ENCODE measurements at regions not wholly inside any gene's neighbourhood (a gene's known extent, or its start where the extent isn't known, plus 50 kb on each side); places are given as distances from the start of the nearest gene placed in this dataset.

- no peak for TF ChIP-seq CTCF (conservative IDR thresholded peaks at IDR 0.05 in 1 of 2, IDR thresholded peaks at IDR 0.05 in 1 of 2; ENCODE audit: extremely low read depth in 1 of 2, insufficient read depth in 1 of 2, low read depth in 1 of 2, low read length in 2 of 2)
- no peak for TF ChIP-seq EZH2 (IDR thresholded peaks at IDR 0.05; ENCODE audit: borderline replicate concordance, low read length)
Observed at GRCh38 chr10:23975431-23975830, 233.5 kb upstream of the KIAA1217 start.

Measured in mammary epithelial cell (primary cell).